GM12878 (cell line): ENCODE measurements at regions not wholly inside any gene's neighbourhood (a gene's known extent, or its start where the extent isn't known, plus 50 kb on each side); places are given as distances from the start of the nearest gene placed in this dataset.

Source experiments
- ATF7 ChIP-seq: fragments of 450-650 bp; IDR thresholded peaks from 2 replicates; pipeline ENCODE4 v1.6.1; 2016; ENCODE audit warnings: low read depth, mild to moderate bottlenecking
- BCL11A ChIP-seq: IDR thresholded peaks from 2 replicates; pipeline ENCODE4 v1.6.1; 2011; ENCODE audit warnings: low read depth, low read length
- CBX5 ChIP-seq: sonication (generic); IDR thresholded peaks from 2 replicates; pipeline ENCODE4 v1.6.1; 2016; ENCODE audit warnings: low read depth, moderate library complexity, mild to moderate bottlenecking, inconsistent platforms
- CEBPB ChIP-seq, 2 experiments: fragments of 150-350 bp in 1 of 2; IDR thresholded peaks; 2 replicates each; pipeline ENCODE4 v1.6.1; 2012 to 2014; ENCODE audit warnings: low read depth in 2 of 2, low read length in 2 of 2, borderline replicate concordance in 1 of 2, inconsistent platforms in 1 of 2
- CREM ChIP-seq: IDR thresholded peaks from 2 replicates; pipeline ENCODE4 v1.6.1; 2014; ENCODE audit warnings: antibody characterized with exemption, low read depth
- EP300 ChIP-seq, 2 experiments: fragments of 150-350 bp in 1 of 2; IDR thresholded peaks; 2 replicates each; pipeline ENCODE4 v1.6.1; 2011 to 2012; ENCODE audit warnings: low read depth in 2 of 2, low read length in 2 of 2, borderline replicate concordance in 1 of 2, improper control_type of control experiment in 1 of 2, inconsistent platforms in 1 of 2; ENCODE audit not compliant: control insufficient read depth in 1 of 2
- JUNB ChIP-seq: IDR thresholded peaks from 2 replicates; pipeline ENCODE4 v1.6.1; 2016; ENCODE audit warnings: antibody characterized with exemption, mild to moderate bottlenecking
- MTA2 ChIP-seq: fragments of 450-650 bp; IDR thresholded peaks from 2 replicates; pipeline ENCODE4 v1.6.1; 2016; ENCODE audit warnings: low read depth, mild to moderate bottlenecking, moderate library complexity
- NR2C2 ChIP-seq: IDR thresholded peaks from 2 replicates; pipeline ENCODE4 v1.6.1; 2011; ENCODE audit warnings: borderline replicate concordance, low read depth; ENCODE audit not compliant: control insufficient read depth, insufficient read length
- PAX5 ChIP-seq: IDR thresholded peaks from 2 replicates; pipeline ENCODE4 v1.6.1; 2011; ENCODE audit warnings: low read depth, low read length, borderline replicate concordance
- PAX8 ChIP-seq: fragments of 450-650 bp; IDR thresholded peaks from 2 replicates; pipeline ENCODE4 v1.6.1; 2017; ENCODE audit warnings: mild to moderate bottlenecking, moderate library complexity
- POLR2AphosphoS2 ChIP-seq: IDR thresholded peaks from 2 replicates; pipeline ENCODE4 v1.6.1; 2011; ENCODE audit warnings: low read depth, mild to moderate bottlenecking, low read length, improper control_type of control experiment, moderate library complexity
- RAD51 ChIP-seq: fragments of 450-650 bp; IDR thresholded peaks from 2 replicates; pipeline ENCODE4 v1.6.1; 2016; ENCODE audit warnings: moderate library complexity, mild to moderate bottlenecking, inconsistent platforms
- SPI1 ChIP-seq: IDR thresholded peaks from 2 replicates; pipeline ENCODE4 v1.6.1; 2011; ENCODE audit warnings: low read depth, mild to moderate bottlenecking, low read length, moderate library complexity, borderline replicate concordance; ENCODE audit not compliant: insufficient read depth
- SUPT20H ChIP-seq: IDR thresholded peaks from 2 replicates; pipeline ENCODE4 v1.6.1; 2011; ENCODE audit warnings: low read depth, mild to moderate bottlenecking, low read length, moderate library complexity, borderline replicate concordance; ENCODE audit not compliant: control insufficient read depth
- TCF12 ChIP-seq: IDR thresholded peaks from 2 replicates; pipeline ENCODE4 v1.6.1; 2011; ENCODE audit warnings: low read depth, mild to moderate bottlenecking, low read length
- TCF3 ChIP-seq: IDR thresholded peaks from 2 replicates; pipeline ENCODE4 v1.6.1; 2012; ENCODE audit warnings: low read depth, mild to moderate bottlenecking, low read length, borderline replicate concordance; ENCODE audit not compliant: insufficient read depth
- ZNF207 ChIP-seq: fragments of 450-650 bp; IDR thresholded peaks from 2 replicates; pipeline ENCODE4 v1.6.1; 2014; ENCODE audit warnings: antibody characterized with exemption, mild to moderate bottlenecking, borderline replicate concordance
- ZZZ3 ChIP-seq: IDR thresholded peaks from 2 replicates; pipeline ENCODE4 v1.6.1; 2011; ENCODE audit warnings: low read depth; ENCODE audit not compliant: control insufficient read depth, insufficient read length
- TF ChIP-seq, protein P1 (sequence below): fragments of 450-650 bp; IDR thresholded peaks from 2 replicates; pipeline ENCODE4 v1.6.1; 2017; ENCODE audit warnings: low read depth, mild to moderate bottlenecking, moderate library complexity
- TF ChIP-seq, protein P2 (sequence below): fragments of 450-650 bp; IDR thresholded peaks from 2 replicates; pipeline ENCODE4 v1.6.1; 2014; ENCODE audit warnings: mild to moderate bottlenecking
- TF ChIP-seq, protein P3 (sequence below): fragments of 150-350 bp; IDR thresholded peaks from 2 replicates; pipeline ENCODE4 v1.6.1; 2016; ENCODE audit warnings: low read depth, low read length
- TF ChIP-seq, protein P4 (sequence below): IDR thresholded peaks from 2 replicates; pipeline ENCODE4 v1.6.1; 2011; ENCODE audit warnings: low read depth, low read length, improper control_type of control experiment, borderline replicate concordance

DNA sequence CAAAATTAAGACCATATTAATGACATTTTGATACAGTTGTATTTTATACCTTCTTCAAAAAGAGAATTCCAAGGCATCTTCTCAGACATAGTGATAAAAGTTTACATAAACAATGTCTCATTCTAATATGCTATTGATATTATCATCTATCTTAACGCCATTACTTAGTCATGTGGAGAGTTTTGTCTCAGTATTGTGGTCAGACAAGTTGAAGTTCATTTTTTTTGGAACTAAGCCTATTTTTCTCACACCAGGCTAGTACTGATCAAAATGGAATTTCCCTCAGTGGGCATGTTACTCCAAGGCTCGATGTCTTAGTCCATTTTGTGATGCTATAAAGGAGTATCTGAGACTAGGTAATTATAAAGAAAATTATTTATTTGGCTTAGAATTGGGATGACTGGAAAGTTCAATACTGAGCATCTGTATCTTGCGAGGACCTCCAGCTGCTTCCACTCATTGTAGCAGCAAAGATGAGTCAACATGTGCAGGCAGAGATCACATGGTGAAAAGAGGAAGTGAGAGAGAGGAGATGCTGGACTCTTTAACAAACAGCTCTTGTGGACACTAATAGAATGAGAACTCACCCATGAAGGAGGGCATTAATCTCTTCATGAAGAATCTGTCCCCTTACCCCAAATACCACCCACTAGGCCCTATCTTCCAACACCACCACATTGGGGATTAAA lies 825.5 kb upstream of the MANEA start (continued):
- TF ChIP-seq, protein P1, sequence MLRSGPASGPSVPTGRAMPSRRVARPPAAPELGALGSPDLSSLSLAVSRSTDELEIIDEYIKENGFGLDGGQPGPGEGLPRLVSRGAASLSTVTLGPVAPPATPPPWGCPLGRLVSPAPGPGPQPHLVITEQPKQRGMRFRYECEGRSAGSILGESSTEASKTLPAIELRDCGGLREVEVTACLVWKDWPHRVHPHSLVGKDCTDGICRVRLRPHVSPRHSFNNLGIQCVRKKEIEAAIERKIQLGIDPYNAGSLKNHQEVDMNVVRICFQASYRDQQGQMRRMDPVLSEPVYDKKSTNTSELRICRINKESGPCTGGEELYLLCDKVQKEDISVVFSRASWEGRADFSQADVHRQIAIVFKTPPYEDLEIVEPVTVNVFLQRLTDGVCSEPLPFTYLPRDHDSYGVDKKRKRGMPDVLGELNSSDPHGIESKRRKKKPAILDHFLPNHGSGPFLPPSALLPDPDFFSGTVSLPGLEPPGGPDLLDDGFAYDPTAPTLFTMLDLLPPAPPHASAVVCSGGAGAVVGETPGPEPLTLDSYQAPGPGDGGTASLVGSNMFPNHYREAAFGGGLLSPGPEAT = peak; percentile 70
- peak; percentile 47; the same call in 1 of the 2 replicates for TF ChIP-seq TCF3
- no peak for TF ChIP-seq SUPT20H
- TF ChIP-seq BCL11A = peak; percentile 66; the same call in 1 of the 2 replicates
- no peak for TF ChIP-seq ZZZ3
- peak; percentile 24; the same call in 1 of the 2 replicates for TF ChIP-seq PAX5
- peak; percentile 69; the same call in 1 of the 2 replicates for TF ChIP-seq ATF7
- TF ChIP-seq JUNB = peak; percentile 54
- TF ChIP-seq POLR2AphosphoS2 = no peak
- TF ChIP-seq, protein P2, sequence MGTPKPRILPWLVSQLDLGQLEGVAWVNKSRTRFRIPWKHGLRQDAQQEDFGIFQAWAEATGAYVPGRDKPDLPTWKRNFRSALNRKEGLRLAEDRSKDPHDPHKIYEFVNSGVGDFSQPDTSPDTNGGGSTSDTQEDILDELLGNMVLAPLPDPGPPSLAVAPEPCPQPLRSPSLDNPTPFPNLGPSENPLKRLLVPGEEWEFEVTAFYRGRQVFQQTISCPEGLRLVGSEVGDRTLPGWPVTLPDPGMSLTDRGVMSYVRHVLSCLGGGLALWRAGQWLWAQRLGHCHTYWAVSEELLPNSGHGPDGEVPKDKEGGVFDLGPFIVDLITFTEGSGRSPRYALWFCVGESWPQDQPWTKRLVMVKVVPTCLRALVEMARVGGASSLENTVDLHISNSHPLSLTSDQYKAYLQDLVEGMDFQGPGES = no peak
- TF ChIP-seq CREM = 0 out of 2 replicates have a peak, but pooled peaks have one; percentile 22
- no peak for TF ChIP-seq ZNF207
- TF ChIP-seq, protein P3, sequence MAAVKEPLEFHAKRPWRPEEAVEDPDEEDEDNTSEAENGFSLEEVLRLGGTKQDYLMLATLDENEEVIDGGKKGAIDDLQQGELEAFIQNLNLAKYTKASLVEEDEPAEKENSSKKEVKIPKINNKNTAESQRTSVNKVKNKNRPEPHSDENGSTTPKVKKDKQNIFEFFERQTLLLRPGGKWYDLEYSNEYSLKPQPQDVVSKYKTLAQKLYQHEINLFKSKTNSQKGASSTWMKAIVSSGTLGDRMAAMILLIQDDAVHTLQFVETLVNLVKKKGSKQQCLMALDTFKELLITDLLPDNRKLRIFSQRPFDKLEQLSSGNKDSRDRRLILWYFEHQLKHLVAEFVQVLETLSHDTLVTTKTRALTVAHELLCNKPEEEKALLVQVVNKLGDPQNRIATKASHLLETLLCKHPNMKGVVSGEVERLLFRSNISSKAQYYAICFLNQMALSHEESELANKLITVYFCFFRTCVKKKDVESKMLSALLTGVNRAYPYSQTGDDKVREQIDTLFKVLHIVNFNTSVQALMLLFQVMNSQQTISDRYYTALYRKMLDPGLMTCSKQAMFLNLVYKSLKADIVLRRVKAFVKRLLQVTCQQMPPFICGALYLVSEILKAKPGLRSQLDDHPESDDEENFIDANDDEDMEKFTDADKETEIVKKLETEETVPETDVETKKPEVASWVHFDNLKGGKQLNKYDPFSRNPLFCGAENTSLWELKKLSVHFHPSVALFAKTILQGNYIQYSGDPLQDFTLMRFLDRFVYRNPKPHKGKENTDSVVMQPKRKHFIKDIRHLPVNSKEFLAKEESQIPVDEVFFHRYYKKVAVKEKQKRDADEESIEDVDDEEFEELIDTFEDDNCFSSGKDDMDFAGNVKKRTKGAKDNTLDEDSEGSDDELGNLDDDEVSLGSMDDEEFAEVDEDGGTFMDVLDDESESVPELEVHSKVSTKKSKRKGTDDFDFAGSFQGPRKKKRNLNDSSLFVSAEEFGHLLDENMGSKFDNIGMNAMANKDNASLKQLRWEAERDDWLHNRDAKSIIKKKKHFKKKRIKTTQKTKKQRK = no peak
- TF ChIP-seq TCF12 = peak; percentile 92
- peak; percentile 85 for TF ChIP-seq RAD51
- peak in 1 of 2 experiments; percentile 66; a peak in 2 of 4 replicates for TF ChIP-seq EP300 (IDR thresholded peaks at IDR 0.05; ENCODE audit: borderline replicate concordance in 1 of 2, control insufficient read depth in 1 of 2, low read depth in 2 of 2, low read length in 2 of 2)
- TF ChIP-seq PAX8 = no peak
- TF ChIP-seq MTA2 = peak; percentile 58; the same call in 1 of the 2 replicates
- peak; percentile 97 for TF ChIP-seq SPI1
- TF ChIP-seq CEBPB (IDR thresholded peaks at IDR 0.05; ENCODE audit: borderline replicate concordance in 1 of 2, low read depth in 2 of 2, low read length in 2 of 2) = no peak
- peak; percentile 71; the same call in 1 of the 2 replicates for TF ChIP-seq CBX5
- no peak for TF ChIP-seq NR2C2
- TF ChIP-seq, protein P4, sequence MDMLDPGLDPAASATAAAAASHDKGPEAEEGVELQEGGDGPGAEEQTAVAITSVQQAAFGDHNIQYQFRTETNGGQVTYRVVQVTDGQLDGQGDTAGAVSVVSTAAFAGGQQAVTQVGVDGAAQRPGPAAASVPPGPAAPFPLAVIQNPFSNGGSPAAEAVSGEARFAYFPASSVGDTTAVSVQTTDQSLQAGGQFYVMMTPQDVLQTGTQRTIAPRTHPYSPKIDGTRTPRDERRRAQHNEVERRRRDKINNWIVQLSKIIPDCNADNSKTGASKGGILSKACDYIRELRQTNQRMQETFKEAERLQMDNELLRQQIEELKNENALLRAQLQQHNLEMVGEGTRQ = peak; percentile 71
